GM06990 (cell line): ENCODE measurements at regions not wholly inside any gene's neighbourhood (a gene's known extent, or its start where the extent isn't known, plus 50 kb on each side); places are given as distances from the start of the nearest gene placed in this dataset.

Experiments
- DNase-seq: peaks from one replicate; pipeline ENCODE4 v3.0.0-alpha.2; 2011; ENCODE audit not compliant: insufficient read length; ENCODE audit errors: extremely low read depth
- H3K27me3 ChIP-seq: replicated peaks from 2 replicates; pipeline ENCODE4 v1.6.0; 2011; ENCODE audit warnings: low read length; ENCODE audit not compliant: control insufficient read depth, insufficient read depth
- H3K36me3 ChIP-seq: 2 replicates; pipeline ENCODE4 v1.5.1; 2011; ENCODE audit warnings: low read length; ENCODE audit not compliant: control insufficient read depth, insufficient read depth
- H3K4me3 ChIP-seq: replicated peaks from 2 replicates; pipeline ENCODE4 v1.5.1; 2011; ENCODE audit warnings: low read depth, mild to moderate bottlenecking, control low read depth, low read length
- TF ChIP-seq, protein P1 (sequence below): IDR thresholded peaks from 2 replicates; pipeline ENCODE4 v1.5.1; 2011; ENCODE audit warnings: low read length, control low read depth, mild to moderate bottlenecking, inconsistent platforms; ENCODE audit not compliant: insufficient read depth, poor library complexity, severe bottlenecking

DNA sequence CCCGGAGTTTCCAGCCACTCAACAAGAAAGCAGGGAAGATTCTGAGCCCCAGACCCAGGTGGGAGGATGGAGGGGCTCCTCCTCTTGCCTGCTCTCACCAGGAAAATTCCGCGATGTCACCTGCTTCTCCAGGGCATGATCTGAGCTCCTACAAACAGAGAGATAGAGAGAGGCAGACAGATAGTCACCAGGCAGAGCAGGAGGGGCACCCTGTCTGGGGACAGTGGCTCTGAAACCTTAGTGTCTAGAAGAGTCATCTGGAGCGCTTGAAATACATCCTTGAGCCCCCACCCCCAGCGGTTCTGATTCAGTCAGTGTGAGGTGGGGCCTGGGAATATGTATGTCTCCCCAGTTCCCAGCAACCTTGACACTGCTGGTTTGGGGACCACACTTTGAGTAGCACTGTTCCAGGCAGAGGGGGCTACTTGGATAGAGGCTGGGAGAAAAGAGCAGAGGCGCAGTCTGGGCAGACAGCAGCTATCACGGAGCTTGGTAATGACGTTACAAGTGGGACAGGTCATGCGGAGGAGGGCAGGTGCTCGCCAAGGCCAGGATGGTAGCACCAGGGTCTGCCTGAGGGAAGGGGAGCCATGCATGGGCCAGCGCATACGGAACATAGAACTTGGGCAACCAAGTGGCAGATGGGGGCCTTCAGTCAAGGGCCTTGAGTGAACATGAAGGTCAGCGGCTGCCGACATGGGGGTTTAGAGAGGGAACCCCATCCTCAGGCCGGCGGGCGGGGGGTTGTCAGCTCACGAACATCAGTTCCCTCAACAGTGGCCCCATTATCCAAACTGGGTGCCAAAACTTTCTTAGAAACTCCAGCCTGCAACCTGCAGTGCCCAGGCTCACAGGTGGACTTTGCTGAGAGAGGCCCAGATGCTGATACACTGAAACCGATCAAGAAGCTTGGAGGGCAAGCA lies 60.9 kb upstream of the MYEOV start:
- DNase-seq: no peak
- Histone ChIP-seq H3K36me3 (no peaks in the 10 kb centered on the region), H3K4me3 (no peak overlapping the region), H3K27me3 (no peaks in the 10 kb centered on the region)
- TF ChIP-seq, protein P1, sequence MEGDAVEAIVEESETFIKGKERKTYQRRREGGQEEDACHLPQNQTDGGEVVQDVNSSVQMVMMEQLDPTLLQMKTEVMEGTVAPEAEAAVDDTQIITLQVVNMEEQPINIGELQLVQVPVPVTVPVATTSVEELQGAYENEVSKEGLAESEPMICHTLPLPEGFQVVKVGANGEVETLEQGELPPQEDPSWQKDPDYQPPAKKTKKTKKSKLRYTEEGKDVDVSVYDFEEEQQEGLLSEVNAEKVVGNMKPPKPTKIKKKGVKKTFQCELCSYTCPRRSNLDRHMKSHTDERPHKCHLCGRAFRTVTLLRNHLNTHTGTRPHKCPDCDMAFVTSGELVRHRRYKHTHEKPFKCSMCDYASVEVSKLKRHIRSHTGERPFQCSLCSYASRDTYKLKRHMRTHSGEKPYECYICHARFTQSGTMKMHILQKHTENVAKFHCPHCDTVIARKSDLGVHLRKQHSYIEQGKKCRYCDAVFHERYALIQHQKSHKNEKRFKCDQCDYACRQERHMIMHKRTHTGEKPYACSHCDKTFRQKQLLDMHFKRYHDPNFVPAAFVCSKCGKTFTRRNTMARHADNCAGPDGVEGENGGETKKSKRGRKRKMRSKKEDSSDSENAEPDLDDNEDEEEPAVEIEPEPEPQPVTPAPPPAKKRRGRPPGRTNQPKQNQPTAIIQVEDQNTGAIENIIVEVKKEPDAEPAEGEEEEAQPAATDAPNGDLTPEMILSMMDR: no peak

DNA sequence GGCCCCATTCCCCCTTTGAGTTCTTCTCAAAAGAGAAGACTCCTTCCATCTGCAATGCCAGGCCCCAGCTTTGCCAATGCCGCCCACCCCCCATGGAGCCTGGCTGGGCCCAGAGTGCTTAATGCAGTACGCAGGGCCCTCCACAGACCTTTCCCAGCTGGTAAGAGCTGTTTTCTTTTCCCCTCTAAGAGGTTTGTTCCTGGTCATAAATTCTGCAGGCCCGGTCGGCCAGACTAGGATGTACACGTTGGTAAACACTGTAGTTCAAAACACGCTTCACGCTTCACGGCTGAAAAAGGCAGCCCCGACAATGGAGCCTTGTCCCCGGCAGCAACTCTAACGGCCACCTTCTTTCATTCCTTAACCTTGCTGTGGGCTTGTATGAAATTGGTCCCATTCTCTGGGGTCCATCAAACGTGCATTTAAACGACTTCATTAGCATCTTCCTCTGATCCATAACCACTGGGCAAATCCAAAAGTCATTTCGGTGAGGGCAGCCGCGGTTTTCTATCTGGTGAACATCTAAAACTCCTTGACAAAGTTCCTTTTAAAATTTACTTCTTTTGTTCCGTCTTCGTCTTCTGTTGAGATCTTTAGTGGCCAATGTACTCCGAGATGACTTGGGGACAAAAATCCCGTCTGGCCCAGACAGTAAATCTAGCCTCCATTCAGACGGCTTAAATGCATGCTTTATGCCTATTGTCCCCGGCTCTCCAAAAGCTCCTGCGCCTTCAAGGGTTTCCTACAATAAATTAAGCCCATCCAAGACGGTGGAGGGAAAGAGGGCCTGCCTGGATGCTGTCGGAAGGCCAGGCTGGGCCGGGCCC lies 60.0 kb upstream of the MYEOV start:
- TF ChIP-seq, protein P1: no peak
- no peak overlapping the region for H3K4me3 ChIP-seq
- H3K27me3 ChIP-seq: no peaks in the 10 kb centered on the region
- H3K36me3 ChIP-seq: no peaks in the 10 kb centered on the region
- DNase-seq: no peak

DNA sequence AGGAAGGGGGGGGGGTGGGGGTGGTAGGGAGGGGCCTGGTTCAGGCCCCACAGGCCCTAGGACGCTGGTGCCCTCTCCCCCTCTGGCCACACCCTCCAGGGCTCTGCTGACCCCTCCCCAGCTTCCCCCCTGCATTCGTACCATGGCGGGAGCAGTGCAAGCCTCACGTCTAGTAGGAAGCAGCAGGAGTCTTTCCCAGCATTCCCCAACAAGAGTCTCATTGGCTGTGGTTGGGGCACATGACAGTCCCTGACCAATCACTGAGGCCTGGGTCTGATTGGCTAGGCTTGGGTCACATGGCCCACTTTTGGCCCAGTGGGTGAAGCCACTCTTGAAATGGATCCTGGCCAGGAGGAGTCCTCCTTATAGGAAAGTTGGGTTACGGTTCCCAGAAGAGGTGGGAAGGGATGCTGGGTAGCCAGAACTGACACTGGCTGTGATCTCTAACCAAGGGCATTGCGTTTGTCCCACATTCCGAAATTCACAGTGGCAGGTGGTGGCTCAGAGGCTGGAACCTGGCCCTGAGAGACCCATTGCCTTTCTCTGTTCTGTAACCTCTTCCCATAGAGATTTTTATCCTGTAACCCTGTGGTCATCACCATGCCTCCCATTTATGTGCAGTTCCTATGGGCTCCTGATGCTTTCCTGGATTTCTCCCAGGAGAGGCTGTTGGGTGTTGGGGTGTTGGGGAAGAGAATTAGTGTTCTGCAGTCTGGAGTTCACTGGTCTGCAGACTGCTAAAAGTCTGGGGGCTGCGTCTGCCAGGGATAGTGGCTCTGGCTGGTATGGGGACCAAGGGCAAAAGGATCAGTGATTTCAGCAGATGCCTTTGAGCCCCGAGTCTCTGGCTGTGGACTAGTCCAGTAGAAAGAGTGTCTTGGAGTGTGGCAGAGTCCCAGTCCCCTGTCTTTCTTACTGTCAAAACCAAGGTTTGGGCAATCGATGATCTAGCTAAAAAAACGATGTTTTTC lies 58.9 kb upstream of the MYEOV start:
- no peaks in the 10 kb centered on the region for H3K27me3 ChIP-seq
- H3K4me3 ChIP-seq: no peak overlapping the region
- no peak for DNase-seq
- TF ChIP-seq, protein P1: no peak
- H3K36me3 ChIP-seq: no peaks in the 10 kb centered on the region

DNA sequence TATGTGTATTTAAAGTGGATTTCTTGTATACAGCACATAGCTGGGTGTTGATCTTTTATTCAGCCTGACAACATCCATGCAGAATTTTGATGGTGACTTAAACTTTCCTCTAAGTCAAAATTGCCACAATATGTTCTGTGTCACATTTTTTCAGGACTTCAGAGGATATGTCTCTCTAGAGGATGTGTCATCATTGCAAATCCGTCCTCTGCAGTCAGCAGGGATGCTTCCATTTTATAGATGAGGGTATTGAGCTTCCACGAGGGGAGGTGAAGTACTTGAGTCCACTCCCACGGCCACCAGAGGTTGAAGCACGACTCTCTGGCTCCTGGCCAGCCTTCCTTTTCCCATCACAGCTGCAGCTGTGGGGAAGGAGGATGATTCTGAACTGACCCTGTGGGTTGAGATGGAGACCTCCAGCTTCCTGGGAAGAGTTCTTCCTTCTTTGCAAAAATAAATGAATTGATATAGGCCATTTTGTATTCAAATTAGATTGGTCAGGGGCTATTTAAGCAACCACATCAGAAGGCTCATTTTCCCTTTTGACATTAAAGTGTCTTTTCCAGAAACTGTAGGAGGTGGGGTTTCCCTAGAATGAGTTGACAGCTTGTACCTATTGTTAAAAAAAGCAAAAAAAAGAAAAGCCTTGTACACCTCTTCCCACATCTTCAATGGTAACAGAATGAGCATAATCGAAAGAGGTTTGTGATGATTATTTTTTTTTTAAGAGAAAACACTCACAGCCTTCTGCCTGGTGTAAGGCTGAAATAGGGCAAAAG lies 55.2 kb upstream of the MYEOV start:
- Histone ChIP-seq H3K36me3 (no peaks in the 10 kb centered on the region), H3K4me3 (no peak overlapping the region), H3K27me3 (no peaks in the 10 kb centered on the region)
- DNase-seq: no peak
- TF ChIP-seq, protein P1: no peak

DNA sequence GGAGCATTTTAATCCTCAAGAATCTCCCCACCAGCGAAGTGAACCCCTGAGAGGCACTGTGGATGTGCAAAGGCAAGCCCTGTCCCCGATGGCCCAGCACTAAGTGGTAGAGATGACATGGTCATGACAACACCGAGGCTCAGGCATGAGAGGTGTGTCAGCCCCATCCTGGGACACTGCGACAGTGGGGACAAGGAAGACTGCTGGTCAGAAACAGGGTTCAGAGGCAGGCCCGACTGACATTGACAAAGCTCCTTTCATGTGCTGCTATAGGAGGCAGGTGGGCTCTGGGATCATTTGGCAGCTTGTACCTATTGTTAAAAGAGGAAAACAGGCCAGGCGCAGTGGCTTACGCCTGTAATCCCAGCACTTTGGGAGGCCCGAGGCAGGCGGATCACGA lies 54.3 kb upstream of the MYEOV start:
- no peak overlapping the region for H3K4me3 ChIP-seq

More for the DNA sequence above, 54.3 kb upstream of the MYEOV start:
- TF ChIP-seq, protein P1: no peak
- no peaks in the 10 kb centered on the region for H3K27me3 ChIP-seq
- no peaks in the 10 kb centered on the region for H3K36me3 ChIP-seq
- DNase-seq: no peak
